K562 (cell line): ENCODE measurements at regions not wholly inside any gene's neighbourhood (a gene's known extent, or its start where the extent isn't known, plus 50 kb on each side); places are given as distances from the start of the nearest gene placed in this dataset.

Experiments
- ATF7 ChIP-seq: fragments of 450-650 bp; IDR thresholded peaks from 2 replicates; pipeline ENCODE4 v1.7.1; 2014; ENCODE audit warnings: mild to moderate bottlenecking, moderate library complexity
- BHLHE40 ChIP-seq: IDR thresholded peaks from 2 replicates; pipeline ENCODE4 v1.6.1; 2011; ENCODE audit warnings: low read length, improper control_type of control experiment
- CREB1 ChIP-seq, 2 experiments: sonication (generic) in 1 of 2; formaldehyde crosslinking in 1 of 2; IDR thresholded peaks; 2 replicates each; pipeline versions ENCODE4 v1.6.1 to v1.8.0; 2012 to 2022; ENCODE audit warnings: inconsistent platforms in 1 of 2, mild to moderate bottlenecking in 1 of 2, missing genetic modification reagents in 1 of 2, moderate library complexity in 1 of 2
- CTBP1 ChIP-seq: fragments of 450-650 bp; IDR thresholded peaks from 2 replicates; pipeline ENCODE4 v1.6.1; 2016; ENCODE audit warnings: borderline replicate concordance
- EP300 ChIP-seq: IDR thresholded peaks from 2 replicates; pipeline ENCODE4 v1.6.1; 2012; ENCODE audit warnings: low read length, improper control_type of control experiment
- FIP1L1 ChIP-seq: fragments of 200-400 bp; formaldehyde crosslinking; IDR thresholded peaks from 2 replicates; pipeline ENCODE4 v1.6.1; 2018; ENCODE audit warnings: mild to moderate bottlenecking, low read depth, low read length; ENCODE audit not compliant: poor library complexity, severe bottlenecking
- FOSL1 ChIP-seq: fragments of 200-800 bp; sonication (Bioruptor generic); conservative IDR thresholded peaks from 2 replicates; pipeline ENCODE4 v1.6.1; 2016; ENCODE audit warnings: missing genetic modification characterization, missing compliant biosample characterization
- MAZ ChIP-seq, 2 experiments: fragments of 450-650 bp in 1 of 2; sonication (generic) in 1 of 2; formaldehyde crosslinking; IDR thresholded peaks in 1 of 2; conservative IDR thresholded peaks in 1 of 2; 2 replicates each; pipeline versions ENCODE4 v1.4.0 to v1.5.0; 2020; ENCODE audit warnings: mild to moderate bottlenecking in 1 of 2, missing genetic modification reagents in 1 of 2
- MEIS2 ChIP-seq: fragments of 450-650 bp; IDR thresholded peaks from 2 replicates; pipeline ENCODE4 v1.6.1; 2014; ENCODE audit warnings: mild to moderate bottlenecking; ENCODE audit not compliant: partially characterized antibody
- POLR2AphosphoS5 ChIP-seq: IDR thresholded peaks from 2 replicates; pipeline ENCODE4 v1.6.1; 2011; ENCODE audit warnings: mild to moderate bottlenecking, low read depth, low read length, moderate library complexity; ENCODE audit not compliant: control insufficient read depth, insufficient read depth
- PURB ChIP-seq: sonication (generic); formaldehyde crosslinking; IDR thresholded peaks from 2 replicates; pipeline ENCODE4 v1.9.0; 2021; ENCODE audit warnings: low read depth, mild to moderate bottlenecking, missing genetic modification reagents
- SMAD1 ChIP-seq: fragments of 150-350 bp; IDR thresholded peaks from 2 replicates; pipeline ENCODE4 v1.6.1; 2014; ENCODE audit warnings: low read length, low read depth; ENCODE audit not compliant: partially characterized antibody
- SMAD4 ChIP-seq: fragments of 250-450 bp; sonication (Bioruptor Pico); conservative IDR thresholded peaks from 2 replicates; pipeline ENCODE4 v1.8.0; 2021; ENCODE audit warnings: inconsistent platforms, mild to moderate bottlenecking, moderate library complexity
- TEAD4 ChIP-seq, 2 experiments: sonication (generic) in 1 of 2; formaldehyde crosslinking in 1 of 2; IDR thresholded peaks; 2 replicates each; pipeline versions ENCODE4 v1.6.1 to v1.8.0; 2012 to 2022; ENCODE audit warnings: borderline replicate concordance in 1 of 2, inconsistent platforms in 1 of 2, low read length in 1 of 2, mild to moderate bottlenecking in 1 of 2, missing genetic modification reagents in 1 of 2
- ZZZ3 ChIP-seq: fragments of 450-650 bp; IDR thresholded peaks from 2 replicates; pipeline ENCODE4 v1.6.1; 2016; ENCODE audit warnings: antibody characterized with exemption, mild to moderate bottlenecking, moderate library complexity
- TF ChIP-seq, protein P1 (sequence below): IDR thresholded peaks from 2 replicates; pipeline ENCODE4 v1.6.1; 2012; ENCODE audit warnings: low read depth, low read length, improper control_type of control experiment, borderline replicate concordance
- TF ChIP-seq, protein P2 (sequence below): sonication (generic); formaldehyde crosslinking; IDR thresholded peaks from 2 replicates; pipeline ENCODE4 v1.8.1; 2023; ENCODE audit warnings: missing genetic modification reagents, mild to moderate bottlenecking, borderline replicate concordance
- TF ChIP-seq, protein P3 (sequence below): fragments of 450-650 bp; IDR thresholded peaks from 2 replicates; pipeline ENCODE4 v1.6.1; 2016; ENCODE audit warnings: low read depth, mild to moderate bottlenecking, moderate library complexity
- TF ChIP-seq, protein P4 (sequence below): IDR thresholded peaks from 2 replicates; pipeline ENCODE4 v1.6.1; 2014; ENCODE audit warnings: antibody characterized with exemption

DNA sequence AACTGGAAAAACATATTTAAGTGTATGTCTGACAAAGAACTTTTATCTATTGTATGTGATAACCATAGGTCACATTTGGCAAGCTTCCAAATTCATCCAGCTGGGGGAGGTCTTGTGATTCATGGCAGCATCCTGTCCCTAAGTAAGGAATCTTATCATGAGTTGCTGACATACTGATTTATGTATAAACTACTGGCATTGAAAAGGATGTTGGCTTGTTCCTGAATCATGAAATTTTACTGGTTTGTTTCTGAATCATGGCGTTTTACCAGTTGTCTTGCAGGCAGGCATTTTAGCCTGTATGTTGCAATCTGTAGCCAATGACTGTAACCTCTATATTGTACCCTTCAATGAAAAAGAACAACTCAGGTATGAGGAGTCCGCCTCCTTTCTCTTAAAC is 244.8 kb downstream of the IPO8 start (continued):
- TF ChIP-seq CTBP1 (peak; percentile 69; the same call in 1 of the 2 replicates), FOSL1 (tag) (peak; percentile 72), FIP1L1 (no peak), MAZ (CRISPR knock-in tag; conservative IDR thresholded peaks at IDR 0.05 in 1 of 2, IDR thresholded peaks at IDR 0.05 in 1 of 2) (0 out of 4 replicates have a peak, but pooled peaks of 1 of the 2 experiments have one; percentile 18), TEAD4 (IDR thresholded peaks at IDR 0.05; ENCODE audit: low read length) (peak; percentile 76; the same call in 1 of the 2 replicates), TEAD4 (CRISPR knock-in tag; IDR thresholded peaks at IDR 0.05; ENCODE audit: borderline replicate concordance) (no peak), CREB1 (IDR thresholded peaks at IDR 0.05) (no peak), CREB1 (CRISPR knock-in tag; IDR thresholded peaks at IDR 0.05) (no peak), SMAD1 (peak; percentile 85), PURB (CRISPR knock-in tag) (no peak), POLR2AphosphoS5 (no peak), ZZZ3 (no peak), BHLHE40 (peak; percentile 75), EP300 (peak; percentile 71), MEIS2 (peak; percentile 99), SMAD4 (CRISPR knock-in tag) (0 out of 2 replicates have a peak, but pooled peaks have one; percentile 28), ATF7 (peak; percentile 48)
- TF ChIP-seq, protein P1, sequence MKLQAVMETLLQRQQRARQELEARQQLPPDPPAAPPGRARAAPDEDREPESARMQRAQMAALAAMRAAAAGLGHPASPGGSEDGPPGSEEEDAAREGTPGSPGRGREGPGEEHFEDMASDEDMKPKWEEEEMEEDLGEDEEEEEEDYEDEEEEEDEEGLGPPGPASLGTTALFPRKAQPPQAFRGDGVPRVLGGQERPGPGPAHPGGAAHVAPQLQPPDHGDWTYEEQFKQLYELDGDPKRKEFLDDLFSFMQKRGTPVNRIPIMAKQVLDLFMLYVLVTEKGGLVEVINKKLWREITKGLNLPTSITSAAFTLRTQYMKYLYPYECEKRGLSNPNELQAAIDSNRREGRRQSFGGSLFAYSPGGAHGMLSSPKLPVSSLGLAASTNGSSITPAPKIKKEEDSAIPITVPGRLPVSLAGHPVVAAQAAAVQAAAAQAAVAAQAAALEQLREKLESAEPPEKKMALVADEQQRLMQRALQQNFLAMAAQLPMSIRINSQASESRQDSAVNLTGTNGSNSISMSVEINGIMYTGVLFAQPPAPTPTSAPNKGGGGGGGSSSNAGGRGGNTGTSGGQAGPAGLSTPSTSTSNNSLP = 0 out of 2 replicates have a peak, but pooled peaks have one; percentile 70
- TF ChIP-seq, protein P2, sequence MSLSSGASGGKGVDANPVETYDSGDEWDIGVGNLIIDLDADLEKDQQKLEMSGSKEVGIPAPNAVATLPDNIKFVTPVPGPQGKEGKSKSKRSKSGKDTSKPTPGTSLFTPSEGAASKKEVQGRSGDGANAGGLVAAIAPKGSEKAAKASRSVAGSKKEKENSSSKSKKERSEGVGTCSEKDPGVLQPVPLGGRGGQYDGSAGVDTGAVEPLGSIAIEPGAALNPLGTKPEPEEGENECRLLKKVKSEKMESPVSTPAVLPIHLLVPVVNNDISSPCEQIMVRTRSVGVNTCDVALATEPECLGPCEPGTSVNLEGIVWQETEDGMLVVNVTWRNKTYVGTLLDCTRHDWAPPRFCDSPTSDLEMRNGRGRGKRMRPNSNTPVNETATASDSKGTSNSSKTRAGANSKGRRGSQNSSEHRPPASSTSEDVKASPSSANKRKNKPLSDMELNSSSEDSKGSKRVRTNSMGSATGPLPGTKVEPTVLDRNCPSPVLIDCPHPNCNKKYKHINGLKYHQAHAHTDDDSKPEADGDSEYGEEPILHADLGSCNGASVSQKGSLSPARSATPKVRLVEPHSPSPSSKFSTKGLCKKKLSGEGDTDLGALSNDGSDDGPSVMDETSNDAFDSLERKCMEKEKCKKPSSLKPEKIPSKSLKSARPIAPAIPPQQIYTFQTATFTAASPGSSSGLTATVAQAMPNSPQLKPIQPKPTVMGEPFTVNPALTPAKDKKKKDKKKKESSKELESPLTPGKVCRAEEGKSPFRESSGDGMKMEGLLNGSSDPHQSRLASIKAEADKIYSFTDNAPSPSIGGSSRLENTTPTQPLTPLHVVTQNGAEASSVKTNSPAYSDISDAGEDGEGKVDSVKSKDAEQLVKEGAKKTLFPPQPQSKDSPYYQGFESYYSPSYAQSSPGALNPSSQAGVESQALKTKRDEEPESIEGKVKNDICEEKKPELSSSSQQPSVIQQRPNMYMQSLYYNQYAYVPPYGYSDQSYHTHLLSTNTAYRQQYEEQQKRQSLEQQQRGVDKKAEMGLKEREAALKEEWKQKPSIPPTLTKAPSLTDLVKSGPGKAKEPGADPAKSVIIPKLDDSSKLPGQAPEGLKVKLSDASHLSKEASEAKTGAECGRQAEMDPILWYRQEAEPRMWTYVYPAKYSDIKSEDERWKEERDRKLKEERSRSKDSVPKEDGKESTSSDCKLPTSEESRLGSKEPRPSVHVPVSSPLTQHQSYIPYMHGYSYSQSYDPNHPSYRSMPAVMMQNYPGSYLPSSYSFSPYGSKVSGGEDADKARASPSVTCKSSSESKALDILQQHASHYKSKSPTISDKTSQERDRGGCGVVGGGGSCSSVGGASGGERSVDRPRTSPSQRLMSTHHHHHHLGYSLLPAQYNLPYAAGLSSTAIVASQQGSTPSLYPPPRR = no peak
- TF ChIP-seq, protein P3, sequence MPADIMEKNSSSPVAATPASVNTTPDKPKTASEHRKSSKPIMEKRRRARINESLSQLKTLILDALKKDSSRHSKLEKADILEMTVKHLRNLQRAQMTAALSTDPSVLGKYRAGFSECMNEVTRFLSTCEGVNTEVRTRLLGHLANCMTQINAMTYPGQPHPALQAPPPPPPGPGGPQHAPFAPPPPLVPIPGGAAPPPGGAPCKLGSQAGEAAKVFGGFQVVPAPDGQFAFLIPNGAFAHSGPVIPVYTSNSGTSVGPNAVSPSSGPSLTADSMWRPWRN = peak; percentile 61; the same call in 1 of the 2 replicates
- TF ChIP-seq, protein P4, sequence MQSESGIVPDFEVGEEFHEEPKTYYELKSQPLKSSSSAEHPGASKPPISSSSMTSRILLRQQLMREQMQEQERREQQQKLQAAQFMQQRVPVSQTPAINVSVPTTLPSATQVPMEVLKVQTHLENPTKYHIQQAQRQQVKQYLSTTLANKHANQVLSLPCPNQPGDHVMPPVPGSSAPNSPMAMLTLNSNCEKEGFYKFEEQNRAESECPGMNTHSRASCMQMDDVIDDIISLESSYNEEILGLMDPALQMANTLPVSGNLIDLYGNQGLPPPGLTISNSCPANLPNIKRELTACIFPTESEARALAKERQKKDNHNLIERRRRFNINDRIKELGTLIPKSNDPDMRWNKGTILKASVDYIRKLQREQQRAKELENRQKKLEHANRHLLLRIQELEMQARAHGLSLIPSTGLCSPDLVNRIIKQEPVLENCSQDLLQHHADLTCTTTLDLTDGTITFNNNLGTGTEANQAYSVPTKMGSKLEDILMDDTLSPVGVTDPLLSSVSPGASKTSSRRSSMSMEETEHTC = peak; percentile 79
